Endothelial cell of umbilical vein (primary cell): ENCODE measurements at regions not wholly inside any gene's neighbourhood (a gene's known extent, or its start where the extent isn't known, plus 50 kb on each side); places are given as distances from the start of the nearest gene placed in this dataset.

Source experiments
- CTCF ChIP-seq, 2 donors: IDR thresholded peaks; 1 replicate in 1 of 2; 2 replicates in 1 of 2; pipeline ENCODE4 v1.5.1; 2011; ENCODE audit warnings: low read length in 2 of 2, mild to moderate bottlenecking in 2 of 2, moderate library complexity in 2 of 2, control low read depth in 1 of 2, inconsistent platforms in 1 of 2, low read depth in 1 of 2; ENCODE audit not compliant: insufficient read depth in 1 of 2; ENCODE audit errors: extremely low read depth in 1 of 2
- GATA2 ChIP-seq: IDR thresholded peaks from 2 replicates; pipeline ENCODE4 v1.7.0; 2011; ENCODE audit warnings: low read depth, mild to moderate bottlenecking, moderate library complexity, mixed read lengths, low read length; ENCODE audit not compliant: insufficient read length, insufficient read depth
- MAX ChIP-seq: IDR thresholded peaks from 2 replicates; pipeline ENCODE4 v1.6.1; 2011; ENCODE audit not compliant: insufficient read depth, insufficient read length
- POLR2A ChIP-seq: IDR thresholded peaks from 2 replicates; pipeline ENCODE4 v1.6.1; 2012; ENCODE audit warnings: low read depth, mild to moderate bottlenecking, control low read depth, low read length
- POLR2AphosphoS5 ChIP-seq: IDR thresholded peaks from 2 replicates; pipeline ENCODE4 v1.6.1; 2012; ENCODE audit warnings: low read depth, mild to moderate bottlenecking, control low read depth, low read length, moderate library complexity; ENCODE audit not compliant: insufficient read depth

GRCh38 chr4:31687717-31688342 is 967.7 kb downstream of the PCDH7 start:
- no peak for TF ChIP-seq CTCF (IDR thresholded peaks at IDR 0.05; ENCODE audit: extremely low read depth in 1 of 2, insufficient read depth in 1 of 2, low read depth in 1 of 2, low read length in 2 of 2)
- no peak for TF ChIP-seq POLR2AphosphoS5
- no peak for TF ChIP-seq MAX
- TF ChIP-seq POLR2A = no peak
- no peak for TF ChIP-seq GATA2
